ENCODE measurements at regions not wholly inside any gene's neighbourhood (a gene's known extent, or its start where the extent isn't known, plus 50 kb on each side); places are given as distances from the start of the nearest gene placed in this dataset.

GRCh38 chr10:105468759-105469158, 827.7 kb downstream of the SORCS3 start:
- no peak overlapping the region for H3K4me3 ChIP-seq (ENCODE audit: low read length)
- DNase-seq (ENCODE audit: low read depth, low spot score), result no peak

GRCh38 chr10:105466521-105466920, 825.4 kb downstream of the SORCS3 start:
- no peak overlapping the region for H3K4me3 ChIP-seq (ENCODE audit: low read length)
- no peak for DNase-seq (ENCODE audit: low read depth, low spot score)

GRCh38 chr10:105434970-105435369, 793.9 kb downstream of the SORCS3 start:
- no peak overlapping the region for H3K4me3 ChIP-seq (ENCODE audit: low read length)
- no peak for DNase-seq (ENCODE audit: low read depth, low spot score)

GRCh38 chr10:105413997-105414396, 772.9 kb downstream of the SORCS3 start:
- H3K4me3 ChIP-seq (ENCODE audit: low read length), result no peak overlapping the region
- DNase-seq (ENCODE audit: low read depth, low spot score), result no peak

- no peak overlapping the region for H3K4me3 ChIP-seq (ENCODE audit: low read length)
- no peak for DNase-seq (ENCODE audit: low read depth, low spot score)
These were observed 768.3 kb downstream of the SORCS3 start for GRCh38 chr10:105409370-105409769.

- no peak for DNase-seq (ENCODE audit: low read depth, low spot score)
- H3K4me3 ChIP-seq (ENCODE audit: low read length), result no peak overlapping the region
These were observed 765.4 kb downstream of the SORCS3 start for GRCh38 chr10:105406488-105406887.

GRCh38 chr10:105398202-105398601, 757.1 kb downstream of the SORCS3 start:
- no peak for DNase-seq (ENCODE audit: low read depth, low spot score)
- no peak overlapping the region for H3K4me3 ChIP-seq (ENCODE audit: low read length)

- H3K4me3 ChIP-seq (ENCODE audit: low read length), result no peak overlapping the region
- DNase-seq (ENCODE audit: low read depth, low spot score), result no peak
These were observed 750.7 kb downstream of the SORCS3 start for GRCh38 chr10:105391670-105392351.

GRCh38 chr10:105387971-105388370, 746.9 kb downstream of the SORCS3 start:
- no peak for DNase-seq (ENCODE audit: low read depth, low spot score)
- H3K4me3 ChIP-seq (ENCODE audit: low read length), result no peak overlapping the region

- H3K4me3 ChIP-seq (ENCODE audit: low read length), result no peak overlapping the region
- DNase-seq (ENCODE audit: low read depth, low spot score), result no peak
These were observed 742.9 kb downstream of the SORCS3 start for GRCh38 chr10:105383978-105384377.

- DNase-seq (ENCODE audit: low read depth, low spot score), result no peak
- no peak overlapping the region for H3K4me3 ChIP-seq (ENCODE audit: low read length)
These were observed 729.6 kb downstream of the SORCS3 start for GRCh38 chr10:105370692-105371091.

- no peak for DNase-seq (ENCODE audit: low read depth, low spot score)
- no peak overlapping the region for H3K4me3 ChIP-seq (ENCODE audit: low read length)
These were observed 718.6 kb downstream of the SORCS3 start for GRCh38 chr10:105359708-105360107.

- no peak overlapping the region for H3K4me3 ChIP-seq (ENCODE audit: low read length)
- no peak for DNase-seq (ENCODE audit: low read depth, low spot score)
These were observed 717.8 kb downstream of the SORCS3 start for GRCh38 chr10:105358911-105359310.

- no peak overlapping the region for H3K4me3 ChIP-seq (ENCODE audit: low read length)
- DNase-seq (ENCODE audit: low read depth, low spot score), result no peak
These were observed 715.5 kb downstream of the SORCS3 start for GRCh38 chr10:105356626-105357025.

GRCh38 chr10:105354010-105354409, 712.9 kb downstream of the SORCS3 start:
- DNase-seq (ENCODE audit: low read depth, low spot score), result no peak
- no peak overlapping the region for H3K4me3 ChIP-seq (ENCODE audit: low read length)

GRCh38 chr10:105352827-105353226, 711.7 kb downstream of the SORCS3 start:
- no peak overlapping the region for H3K4me3 ChIP-seq (ENCODE audit: low read length)

GRCh38 chr10:105352281-105352680, 711.2 kb downstream of the SORCS3 start:
- DNase-seq (ENCODE audit: low read depth, low spot score), result no peak
- H3K4me3 ChIP-seq (ENCODE audit: low read length), result no peak overlapping the region

More at GRCh38 chr10:105352827-105353226, 711.7 kb downstream of the SORCS3 start:
- DNase-seq (ENCODE audit: low read depth, low spot score), result no peak

- H3K4me3 ChIP-seq (ENCODE audit: low read length), result no peak overlapping the region
- DNase-seq (ENCODE audit: low read depth, low spot score), result no peak
These were observed 710.1 kb downstream of the SORCS3 start for GRCh38 chr10:105351187-105351586.

GRCh38 chr10:105347487-105347886, 706.4 kb downstream of the SORCS3 start:
- no peak overlapping the region for H3K4me3 ChIP-seq (ENCODE audit: low read length)

GRCh38 chr10:105342606-105343005, 701.5 kb downstream of the SORCS3 start:
- no peak overlapping the region for H3K4me3 ChIP-seq (ENCODE audit: low read length)
- no peak for DNase-seq (ENCODE audit: low read depth, low spot score)

More at GRCh38 chr10:105347487-105347886, 706.4 kb downstream of the SORCS3 start:
- no peak for DNase-seq (ENCODE audit: low read depth, low spot score)

- H3K4me3 ChIP-seq (ENCODE audit: low read length), result no peak overlapping the region
- DNase-seq (ENCODE audit: low read depth, low spot score), result no peak
These were observed 698.6 kb downstream of the SORCS3 start for GRCh38 chr10:105339669-105340068.

Data from Jurkat, Clone E6-1 (cell line).